ENCODE measurements at regions not wholly inside any gene's neighbourhood (a gene's known extent, or its start where the extent isn't known, plus 50 kb on each side); places are given as distances from the start of the nearest gene placed in this dataset.

DNA sequence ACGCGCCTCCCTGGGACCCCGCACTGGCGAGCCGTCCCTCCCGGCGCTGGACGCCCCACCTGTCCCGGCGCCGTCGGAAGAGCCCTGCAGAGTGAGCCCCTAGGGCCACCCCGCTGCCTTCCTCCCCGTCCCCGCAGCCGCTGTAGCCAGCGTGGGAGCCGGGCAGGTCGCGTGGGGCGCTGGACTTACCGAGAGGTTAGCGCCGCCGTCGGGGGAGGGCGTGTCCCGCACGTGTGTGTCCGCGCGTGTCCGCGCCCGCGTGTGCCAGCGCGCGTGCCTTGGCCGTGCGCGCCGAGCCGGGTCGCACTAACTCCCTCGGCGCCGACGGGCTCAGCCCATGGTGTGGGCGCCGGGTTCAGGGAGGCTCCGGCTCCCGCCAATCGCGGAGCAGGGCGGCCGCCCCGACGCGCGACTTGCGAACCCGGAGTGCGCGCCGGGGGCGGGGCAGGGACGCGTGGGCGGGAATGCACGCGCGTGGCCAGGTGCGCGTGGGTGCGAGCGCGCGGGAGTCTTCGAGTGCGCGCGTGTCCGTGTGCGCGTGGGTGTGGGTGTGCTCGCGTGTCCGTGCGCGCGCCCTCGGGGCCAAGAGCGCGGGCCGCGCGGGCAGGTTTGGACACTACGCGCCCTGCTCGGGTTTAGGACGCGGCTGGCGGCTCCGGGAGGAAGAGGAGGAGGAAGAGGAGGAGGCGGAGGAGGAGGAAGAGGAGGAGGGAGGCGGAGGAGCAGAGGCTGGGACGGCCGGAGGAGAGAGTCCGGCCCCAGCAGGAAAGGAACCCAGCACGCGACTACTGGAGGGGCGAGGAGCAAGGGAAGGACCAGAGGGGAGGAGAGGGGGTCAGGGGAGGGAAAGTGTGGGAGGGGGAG, 145.2 kb upstream of the ETS2 start:
- TF ChIP-seq, protein P1, sequence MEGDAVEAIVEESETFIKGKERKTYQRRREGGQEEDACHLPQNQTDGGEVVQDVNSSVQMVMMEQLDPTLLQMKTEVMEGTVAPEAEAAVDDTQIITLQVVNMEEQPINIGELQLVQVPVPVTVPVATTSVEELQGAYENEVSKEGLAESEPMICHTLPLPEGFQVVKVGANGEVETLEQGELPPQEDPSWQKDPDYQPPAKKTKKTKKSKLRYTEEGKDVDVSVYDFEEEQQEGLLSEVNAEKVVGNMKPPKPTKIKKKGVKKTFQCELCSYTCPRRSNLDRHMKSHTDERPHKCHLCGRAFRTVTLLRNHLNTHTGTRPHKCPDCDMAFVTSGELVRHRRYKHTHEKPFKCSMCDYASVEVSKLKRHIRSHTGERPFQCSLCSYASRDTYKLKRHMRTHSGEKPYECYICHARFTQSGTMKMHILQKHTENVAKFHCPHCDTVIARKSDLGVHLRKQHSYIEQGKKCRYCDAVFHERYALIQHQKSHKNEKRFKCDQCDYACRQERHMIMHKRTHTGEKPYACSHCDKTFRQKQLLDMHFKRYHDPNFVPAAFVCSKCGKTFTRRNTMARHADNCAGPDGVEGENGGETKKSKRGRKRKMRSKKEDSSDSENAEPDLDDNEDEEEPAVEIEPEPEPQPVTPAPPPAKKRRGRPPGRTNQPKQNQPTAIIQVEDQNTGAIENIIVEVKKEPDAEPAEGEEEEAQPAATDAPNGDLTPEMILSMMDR (IDR thresholded peaks at IDR 0.05; ENCODE audit: low read depth, low read length), result no peak
- TF ChIP-seq, protein P2, sequence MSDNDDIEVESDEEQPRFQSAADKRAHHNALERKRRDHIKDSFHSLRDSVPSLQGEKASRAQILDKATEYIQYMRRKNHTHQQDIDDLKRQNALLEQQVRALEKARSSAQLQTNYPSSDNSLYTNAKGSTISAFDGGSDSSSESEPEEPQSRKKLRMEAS (IDR thresholded peaks at IDR 0.05; ENCODE audit: low read depth, low read length), result no peak
- no peak for TF ChIP-seq POLR2A (IDR thresholded peaks at IDR 0.05; ENCODE audit: extremely low read depth, insufficient read length)
